Ovary (tissue), 7 donors: ENCODE measurements at regions not wholly inside any gene's neighbourhood (a gene's known extent, or its start where the extent isn't known, plus 50 kb on each side); places are given as distances from the start of the nearest gene placed in this dataset.

Experiments used
- DNase-seq, 5 donors: peaks; one replicate each; pipeline ENCODE4 v3.0.0-alpha.2; 2019 to 2020
- H3K27ac ChIP-seq, 2 donors: fragments of 200-600 bp; one replicate each; pipeline versions ENCODE4 v1.5.1 to v1.8.0; 2019 to 2022
- H3K27me3 ChIP-seq: fragments of 200-600 bp; one replicate; pipeline ENCODE4 v1.8.0; 2022
- H3K36me3 ChIP-seq: fragments of 200-600 bp; sonication (generic); one replicate; pipeline ENCODE4 v1.5.1; 2019
- H3K4me1 ChIP-seq: one replicate; pipeline ENCODE4 v1.8.1; 2013; ENCODE audit warnings: mild to moderate bottlenecking, moderate library complexity; ENCODE audit not compliant: insufficient read depth
- H3K4me3 ChIP-seq: fragments of 200-600 bp; sonication (generic); one replicate; pipeline ENCODE4 v1.5.1; 2017
- H3K9me3 ChIP-seq, 2 donors: fragments of 200-600 bp in 1 of 2; sonication (generic) in 1 of 2; one replicate each; pipeline versions ENCODE4 v1.5.1 to v1.8.1; 2013 to 2019; ENCODE audit warnings: mild to moderate bottlenecking in 1 of 2, moderate library complexity in 1 of 2
- CTCF ChIP-seq, 3 donors: fragments of 450-650 bp in 2 of 3; fragments of 200-600 bp in 1 of 3; IDR thresholded peaks; one replicate each; pipeline versions ENCODE4 v1.5.1 to v1.8.0; 2016 to 2022; ENCODE audit warnings: antibody characterized with exemption in 3 of 3, mild to moderate bottlenecking in 1 of 3
- EP300 ChIP-seq: sonication (generic); formaldehyde crosslinking; IDR thresholded peaks from one replicate; pipeline ENCODE4 v1.6.1; 2017; ENCODE audit warnings: antibody characterized with exemption
- POLR2A ChIP-seq: fragments of 450-650 bp; IDR thresholded peaks from one replicate; pipeline ENCODE4 v1.6.1; 2017; ENCODE audit warnings: antibody characterized with exemption, mild to moderate bottlenecking, moderate library complexity
- WGBS, 3 donors: extraction: QIAGEN DNeasy Blood & Tissue Kit in 1 of 3; methylation state at CpG; one replicate each; pipeline versions ENCODE4 v1.1.5 to v1.1.7; 2013 to 2017; 5-methylcytosine and 5-hydroxymethylcytosine counted together
- intact Hi-C, 4 donors: fragments of 100-400 bp; cut with DNase I; formaldehyde crosslinking; loops; one replicate each; pipeline versions ENCODE4 v1.11.0 to v1.15.1; 2022 to 2023
- donor health status: DM: no; HTN: no; CAD: no; lungs with moderate emphysema.
- donor health status: DM: no; HTN: no; CAD: no.
- donor health status: Bipolar disorder and iron deficiency.
- donor health status: DM: no; HTN: no; CAD: no.
- donor health status: DM: yes; HTN: yes; CAD: no.

DNA sequence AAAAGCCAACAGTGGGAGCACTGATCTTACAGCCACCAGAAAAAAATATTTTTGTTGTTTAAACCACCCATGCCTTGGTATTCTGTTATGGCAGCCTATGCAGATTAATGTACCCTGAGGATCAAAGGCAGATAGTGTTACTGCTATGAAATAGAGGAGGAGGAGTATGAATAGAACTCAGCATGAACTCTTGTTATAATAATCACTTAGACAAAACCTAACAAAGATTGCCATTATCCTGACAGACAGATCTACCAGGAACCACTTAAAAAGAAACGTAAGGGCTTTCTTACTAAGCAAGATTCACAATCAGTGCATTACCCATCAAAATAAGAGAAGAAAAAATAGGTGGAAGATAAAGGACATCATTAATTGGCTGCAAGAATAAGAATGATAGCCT, 558.3 kb downstream of the GALC start:
- no peaks in the 10 kb centered on the region for H3K27me3 ChIP-seq
- TF ChIP-seq EP300 (no peak), POLR2A (no peak), CTCF (IDR thresholded peaks at IDR 0.05) (no peak)
- 56 to 66% (median 62%) methylated on average over 1 of the region's 1 CpG for whole genome bisulfite sequencing, 3 donors

DNA sequence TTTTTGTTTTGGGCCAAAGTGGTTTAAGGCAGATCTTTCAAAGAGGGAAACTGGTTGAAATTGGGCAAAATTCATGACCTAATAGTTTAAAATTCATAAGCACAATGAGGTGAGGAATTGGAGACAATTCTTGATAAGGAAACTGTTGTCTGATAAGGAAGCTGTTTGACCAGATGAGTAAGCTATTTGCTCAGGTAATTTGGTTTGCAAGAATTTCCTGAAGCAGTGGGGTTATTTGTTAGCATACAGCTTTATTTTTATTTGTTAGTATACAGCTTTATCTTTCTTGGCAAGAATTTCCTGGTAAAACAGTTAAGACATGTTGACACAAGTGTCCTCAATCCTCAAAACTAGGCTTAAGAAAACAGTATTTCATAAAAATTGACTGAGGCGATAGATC, 559.0 kb downstream of the GALC start:
- Histone ChIP-seq H3K36me3 (no peaks in the 10 kb centered on the region), H3K4me1 (no peaks in the 10 kb centered on the region), H3K27me3 (no peaks in the 10 kb centered on the region), H3K9me3 (no peaks in the 10 kb centered on the region), H3K4me3 (no peak overlapping the region), H3K27ac (no peak overlapping the region)
- no peak for DNase-seq
- intact Hi-C loops = no loop called here
- TF ChIP-seq CTCF (IDR thresholded peaks at IDR 0.05) (no peak), POLR2A (no peak), EP300 (no peak)
- 92 to 97% (median 97%) methylated on average over 1 of the region's 1 CpG for WGBS, 3 donors

More for the DNA sequence above, 558.3 kb downstream of the GALC start:
- Histone ChIP-seq H3K27ac (no peak overlapping the region), H3K4me1 (no peaks in the 10 kb centered on the region), H3K4me3 (no peak overlapping the region), H3K36me3 (no peaks in the 10 kb centered on the region), H3K9me3 (no peaks in the 10 kb centered on the region)
- intact Hi-C loops = loop anchor here in 1 of 4 donors (5.0 kb wide), 1 partner anchor 1428 kb away; no protein-coding TSS in a partner anchor
- DNase-seq = no peak

DNA sequence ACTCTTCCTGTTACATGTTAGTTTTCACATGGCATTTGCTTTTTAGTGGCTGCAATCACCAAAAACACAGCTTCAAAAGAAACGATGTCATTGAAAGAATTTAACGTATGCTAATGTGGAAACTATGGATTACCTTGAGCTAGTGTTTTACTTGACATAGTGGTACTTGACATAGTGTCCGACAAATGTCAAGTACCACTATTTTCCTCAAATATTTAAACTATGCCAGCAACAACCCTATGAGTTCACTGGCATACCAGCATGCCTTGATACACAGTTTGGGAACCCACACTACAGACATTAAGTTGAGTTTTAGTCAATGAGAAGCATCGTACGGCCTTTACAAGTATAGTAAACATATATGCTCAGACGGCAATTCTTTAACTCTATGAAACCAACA, 560.3 kb downstream of the GALC start:
- intact Hi-C loops = no loop called here
- Histone ChIP-seq H3K4me3 (no peak overlapping the region), H3K27ac (no peak overlapping the region), H3K4me1 (no peaks in the 10 kb centered on the region), H3K27me3 (no peaks in the 10 kb centered on the region), H3K36me3 (no peaks in the 10 kb centered on the region), H3K9me3 (no peaks in the 10 kb centered on the region)
- no peak for DNase-seq
- TF ChIP-seq POLR2A (no peak), EP300 (no peak), CTCF (IDR thresholded peaks at IDR 0.05) (no peak)
- WGBS, 3 donors = 92 to 97% (median 96%) methylated on average over 6 of the region's 6 CpGs

DNA sequence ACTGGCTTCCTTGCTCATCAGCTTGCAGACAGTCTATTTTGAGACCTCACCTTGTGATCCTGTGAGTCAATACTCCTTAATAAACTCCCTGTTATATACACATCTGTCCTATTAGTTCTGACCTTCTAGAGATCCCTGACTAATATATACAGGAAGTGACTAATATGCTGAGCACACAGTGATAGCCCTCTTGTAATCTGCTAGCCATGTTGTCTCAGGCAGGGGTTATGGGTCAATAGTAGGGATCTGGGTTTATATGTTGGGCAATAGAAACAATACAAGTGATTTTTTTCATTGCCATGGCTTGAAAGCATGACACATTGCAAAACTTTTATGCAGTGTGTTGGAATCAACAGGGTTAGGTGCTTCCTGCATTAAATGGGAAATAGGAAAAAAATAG, 562.2 kb downstream of the GALC start:
- no peak overlapping the region for H3K27ac ChIP-seq
- intact Hi-C loops = no loop called here
- H3K9me3 ChIP-seq = no peaks in the 10 kb centered on the region
- H3K4me3 ChIP-seq = no peak overlapping the region
- no peak for DNase-seq
- TF ChIP-seq EP300 (no peak), POLR2A (no peak), CTCF (IDR thresholded peaks at IDR 0.05) (no peak)
- no peaks in the 10 kb centered on the region for H3K36me3 ChIP-seq
- no peaks in the 10 kb centered on the region for H3K27me3 ChIP-seq
- H3K4me1 ChIP-seq = no peaks in the 10 kb centered on the region

DNA sequence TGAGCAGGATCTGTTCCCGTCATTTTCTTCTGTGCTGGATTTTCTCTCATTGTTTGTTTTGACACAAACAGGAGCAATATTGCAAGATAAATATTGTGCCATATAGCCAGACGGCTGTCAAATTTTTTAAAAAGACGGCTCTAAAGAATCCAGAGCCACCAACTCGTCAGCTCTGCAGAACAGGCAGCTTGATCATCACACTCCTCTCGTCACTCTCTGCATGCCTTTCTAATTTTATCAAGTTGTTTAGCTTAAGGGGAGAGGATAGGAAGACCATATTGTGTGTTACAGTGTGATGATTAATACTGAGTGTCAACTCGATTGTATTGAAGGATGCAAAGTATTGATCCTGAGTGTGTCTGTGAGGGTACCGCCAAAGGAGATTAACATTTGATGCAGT, 562.8 kb downstream of the GALC start:
- Histone ChIP-seq H3K4me3 (no peak overlapping the region), H3K9me3 (no peaks in the 10 kb centered on the region), H3K36me3 (no peaks in the 10 kb centered on the region), H3K4me1 (no peaks in the 10 kb centered on the region), H3K27me3 (no peaks in the 10 kb centered on the region), H3K27ac (no peak overlapping the region)
- intact Hi-C loops = no loop called here
- no peak for DNase-seq
- 54 to 82% (median 65%) methylated on average over 7 of the region's 7 CpGs for WGBS, 3 donors
- TF ChIP-seq EP300 (no peak), POLR2A (no peak), CTCF (IDR thresholded peaks at IDR 0.05) (no peak)
